AG10803 (cell line): ENCODE measurements at regions not wholly inside any gene's neighbourhood (a gene's known extent, or its start where the extent isn't known, plus 50 kb on each side); places are given as distances from the start of the nearest gene placed in this dataset.

Experiments
- DNase-seq: peaks from one replicate; pipeline ENCODE4 v3.0.0; 2010; ENCODE audit warnings: low read depth
- H3K4me3 ChIP-seq: 2 replicates; pipeline ENCODE4 v1.5.1; 2011; ENCODE audit warnings: mild to moderate bottlenecking, low read length, control low read depth
- TF ChIP-seq, protein P1 (sequence below): conservative IDR thresholded peaks from 2 replicates; pipeline ENCODE4 v1.5.1; 2011; ENCODE audit warnings: mild to moderate bottlenecking, low read length, control low read depth, inconsistent platforms

DNA sequence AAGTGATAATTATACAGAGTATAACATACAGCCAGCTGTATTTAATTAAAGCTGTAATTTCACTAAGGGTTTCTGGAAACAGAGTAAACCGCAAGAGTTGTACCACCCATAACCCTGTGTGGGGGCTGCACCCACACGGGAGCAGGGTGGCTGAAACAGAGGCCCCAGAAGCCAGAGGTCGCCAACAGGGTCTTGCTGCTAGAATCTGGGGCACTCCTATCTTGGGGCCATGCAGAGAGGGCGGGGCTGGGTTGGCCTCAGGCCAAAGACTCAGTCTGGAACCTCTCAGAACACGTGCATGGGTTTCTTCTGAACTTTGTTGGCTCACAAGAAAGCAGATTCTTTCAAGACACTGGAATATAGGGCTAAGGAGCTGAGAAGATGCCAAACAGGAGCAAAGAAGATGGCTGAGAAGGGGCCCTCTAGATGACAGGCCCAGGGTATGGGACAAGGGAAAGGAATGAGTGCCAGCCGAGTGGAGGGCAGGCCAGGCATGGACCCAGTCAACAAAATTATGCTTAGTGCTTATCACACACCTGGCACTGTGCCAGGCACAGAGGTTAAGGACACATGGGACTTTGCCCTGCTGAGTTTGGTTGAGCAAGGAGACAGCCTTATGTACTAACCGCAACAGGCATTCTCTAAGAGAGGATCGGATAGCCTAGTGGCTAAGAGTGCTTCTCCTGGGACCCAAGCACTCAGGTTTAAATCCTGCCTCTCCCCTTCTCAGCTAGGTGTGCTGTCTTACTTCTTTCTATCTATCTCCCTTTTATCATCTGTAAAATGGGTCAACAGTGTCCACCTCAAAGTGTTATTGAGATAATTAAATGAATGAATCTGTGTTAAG is 96.6 kb upstream of the FOXP4 start:
- DNase-seq = peak; percentile 60
- H3K4me3 ChIP-seq = no peak overlapping the region
- TF ChIP-seq, protein P1, sequence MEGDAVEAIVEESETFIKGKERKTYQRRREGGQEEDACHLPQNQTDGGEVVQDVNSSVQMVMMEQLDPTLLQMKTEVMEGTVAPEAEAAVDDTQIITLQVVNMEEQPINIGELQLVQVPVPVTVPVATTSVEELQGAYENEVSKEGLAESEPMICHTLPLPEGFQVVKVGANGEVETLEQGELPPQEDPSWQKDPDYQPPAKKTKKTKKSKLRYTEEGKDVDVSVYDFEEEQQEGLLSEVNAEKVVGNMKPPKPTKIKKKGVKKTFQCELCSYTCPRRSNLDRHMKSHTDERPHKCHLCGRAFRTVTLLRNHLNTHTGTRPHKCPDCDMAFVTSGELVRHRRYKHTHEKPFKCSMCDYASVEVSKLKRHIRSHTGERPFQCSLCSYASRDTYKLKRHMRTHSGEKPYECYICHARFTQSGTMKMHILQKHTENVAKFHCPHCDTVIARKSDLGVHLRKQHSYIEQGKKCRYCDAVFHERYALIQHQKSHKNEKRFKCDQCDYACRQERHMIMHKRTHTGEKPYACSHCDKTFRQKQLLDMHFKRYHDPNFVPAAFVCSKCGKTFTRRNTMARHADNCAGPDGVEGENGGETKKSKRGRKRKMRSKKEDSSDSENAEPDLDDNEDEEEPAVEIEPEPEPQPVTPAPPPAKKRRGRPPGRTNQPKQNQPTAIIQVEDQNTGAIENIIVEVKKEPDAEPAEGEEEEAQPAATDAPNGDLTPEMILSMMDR = no peak

DNA sequence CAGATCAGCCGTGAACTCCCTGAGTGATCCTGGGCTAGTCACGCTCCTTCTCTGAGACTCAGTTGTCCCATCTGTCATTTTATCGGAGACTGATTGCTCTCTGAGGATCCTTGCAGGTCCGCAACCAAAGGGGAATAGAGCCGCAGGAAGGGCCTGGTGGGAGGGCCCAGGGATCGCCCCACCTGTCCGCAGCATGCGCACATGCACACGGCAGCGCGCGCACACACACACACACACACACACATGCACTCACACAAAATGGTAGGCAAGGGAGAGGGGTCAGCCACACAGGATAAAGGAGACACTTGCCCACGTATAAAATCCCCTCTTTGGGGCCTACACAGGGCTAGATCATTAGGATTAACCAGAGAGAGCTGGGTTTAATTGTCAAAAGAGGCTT is 95.6 kb upstream of the FOXP4 start:
- TF ChIP-seq, protein P1 = no peak
- DNase-seq = no peak
- no peak overlapping the region for H3K4me3 ChIP-seq

DNA sequence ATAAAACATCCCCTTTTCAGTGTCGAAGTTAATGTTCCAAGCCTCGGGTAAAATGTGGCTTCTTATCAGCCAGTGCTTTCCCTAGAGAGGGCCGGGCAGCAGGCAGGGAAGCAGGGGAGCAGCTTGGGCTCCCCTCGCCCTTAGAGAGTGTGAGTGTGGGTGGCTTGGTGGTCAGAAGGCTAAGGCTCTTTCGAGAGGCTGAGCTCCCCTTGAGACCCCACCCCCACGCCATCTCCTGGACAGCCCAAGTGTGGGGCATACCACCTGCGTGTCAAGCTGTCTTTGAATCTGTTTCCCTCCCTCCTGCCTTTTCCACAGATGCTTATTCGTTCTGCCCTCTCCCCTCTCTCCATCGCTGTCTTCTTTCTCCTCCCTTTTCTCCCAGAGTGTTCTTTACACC is 95.1 kb upstream of the FOXP4 start:
- DNase-seq = no peak
- H3K4me3 ChIP-seq = no peak overlapping the region
- TF ChIP-seq, protein P1 = no peak

DNA sequence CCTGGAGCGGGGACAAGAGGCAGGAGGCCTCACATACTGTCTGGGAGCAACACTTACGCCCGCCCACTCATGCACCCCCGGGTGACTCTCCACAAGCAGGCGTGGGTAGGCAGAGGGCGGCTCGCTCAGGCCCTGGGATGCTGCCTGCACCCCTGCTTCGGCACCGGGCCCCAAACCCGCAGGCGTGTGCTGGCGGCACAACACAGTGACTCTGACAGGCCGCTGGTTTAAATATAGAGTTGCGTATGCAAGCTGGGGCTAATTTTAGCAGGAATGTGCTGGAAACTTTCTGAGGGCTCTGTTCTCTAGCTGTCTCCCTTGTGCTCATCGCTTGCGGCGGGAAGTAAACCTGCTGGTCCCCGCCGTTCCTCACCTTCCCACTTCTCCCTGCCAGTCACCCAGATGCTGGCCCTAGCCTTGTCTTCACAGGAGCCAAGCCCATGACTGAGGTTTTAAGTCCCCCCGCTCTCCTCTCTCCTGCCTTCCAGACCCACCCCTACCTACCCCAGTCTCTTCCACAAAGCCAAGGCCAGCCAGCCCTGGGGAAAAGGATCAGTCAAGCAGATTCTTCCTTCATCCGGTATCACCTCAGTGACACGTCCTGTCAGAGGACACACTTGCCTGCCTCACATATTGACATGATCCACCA is 94.5 kb upstream of the FOXP4 start:
- no peak overlapping the region for H3K4me3 ChIP-seq
- peak; percentile 75 for DNase-seq

DNA sequence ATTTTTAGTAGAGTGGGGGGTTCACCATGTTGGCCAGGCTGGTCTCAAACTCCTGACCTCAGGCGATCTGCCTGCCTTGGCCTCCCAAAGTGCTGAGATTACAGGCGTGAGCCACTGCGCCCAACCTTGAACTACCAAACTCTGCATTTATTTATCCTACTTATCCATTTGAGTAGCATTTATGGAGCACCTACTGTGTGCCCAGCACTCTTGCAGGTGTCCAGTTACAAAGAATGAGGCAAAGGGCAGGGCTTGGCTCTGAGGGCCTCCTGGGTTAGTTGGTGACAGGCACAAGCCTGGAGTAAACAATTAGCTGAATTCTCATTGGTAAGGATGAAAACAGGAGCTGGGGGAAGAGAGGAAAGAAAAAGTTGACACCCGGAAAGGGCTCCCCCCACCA is 93.4 kb upstream of the FOXP4 start:
- H3K4me3 ChIP-seq = no peak overlapping the region
- DNase-seq = no peak
- TF ChIP-seq, protein P1 = no peak

More for the DNA sequence above, 94.5 kb upstream of the FOXP4 start:
- TF ChIP-seq, protein P1 = no peak

DNA sequence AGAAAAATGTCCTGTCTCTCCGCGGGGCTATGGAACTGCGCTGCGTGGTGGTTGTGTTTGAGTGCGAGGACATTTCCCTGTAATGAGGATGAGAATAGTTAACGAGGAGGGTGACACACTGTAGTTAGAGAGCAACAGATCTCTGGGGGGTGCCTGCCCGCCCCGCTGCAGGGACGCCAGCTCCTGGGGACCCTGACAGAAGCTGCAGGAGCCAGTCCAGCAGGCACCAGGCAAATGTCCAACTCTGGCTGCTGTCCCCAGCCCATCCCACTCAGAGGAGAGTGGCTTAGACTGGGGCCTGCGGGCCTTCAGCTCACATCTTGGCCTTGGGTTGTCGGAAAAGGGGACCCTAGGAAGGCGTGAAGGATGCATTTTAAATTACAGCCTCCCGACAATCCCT is 92.9 kb upstream of the FOXP4 start:
- DNase-seq = no peak
- TF ChIP-seq, protein P1 = no peak
- H3K4me3 ChIP-seq = no peak overlapping the region
